DOHH2 (cell line): ENCODE measurements at regions not wholly inside any gene's neighbourhood (a gene's known extent, or its start where the extent isn't known, plus 50 kb on each side); places are given as distances from the start of the nearest gene placed in this dataset.

ENCODE experiments used
- H3F3A ChIP-seq: fragments of 200-600 bp; sonication (generic), shearing (Covaris generic); 2 replicates; pipeline ENCODE4 v1.6.0; 2016; ENCODE audit warnings: antibody characterized with exemption, mild to moderate bottlenecking; ENCODE audit not compliant: control insufficient read depth, insufficient read depth
- H3K27ac ChIP-seq: fragments of 200-600 bp; sonication (generic); 2 replicates; pipeline ENCODE4 v1.5.1; 2014; ENCODE audit warnings: low read depth, mild to moderate bottlenecking, low read length, moderate library complexity
- H3K27me3 ChIP-seq: fragments of 200-600 bp; sonication (generic); 2 replicates; pipeline ENCODE4 v1.6.1; 2014; ENCODE audit warnings: mild to moderate bottlenecking, low read length, mixed read lengths; ENCODE audit not compliant: control insufficient read depth
- H3K36me3 ChIP-seq: fragments of 200-600 bp; sonication (generic); 2 replicates; pipeline ENCODE4 v1.6.1; 2014; ENCODE audit warnings: mild to moderate bottlenecking, low read length, moderate library complexity, mixed read lengths; ENCODE audit not compliant: control insufficient read depth
- H3K4me1 ChIP-seq: fragments of 200-600 bp; sonication (generic); 2 replicates; pipeline ENCODE4 v1.6.1; 2014; ENCODE audit warnings: mild to moderate bottlenecking, low read length, mixed read lengths; ENCODE audit not compliant: control insufficient read depth
- H3K4me2 ChIP-seq: fragments of 200-600 bp; sonication (generic); 2 replicates; pipeline ENCODE4 v1.6.0; 2014; ENCODE audit warnings: mild to moderate bottlenecking, low read length, moderate library complexity
- H3K4me3 ChIP-seq: fragments of 200-600 bp; sonication (generic); 2 replicates; pipeline ENCODE4 v1.5.1; 2014; ENCODE audit warnings: mild to moderate bottlenecking, low read length, mixed read lengths
- H3K79me2 ChIP-seq: fragments of 200-600 bp; sonication (generic); 2 replicates; pipeline ENCODE4 v1.6.1; 2014; ENCODE audit warnings: mild to moderate bottlenecking, low read length, mixed read lengths; ENCODE audit not compliant: control insufficient read depth
- H3K9me2 ChIP-seq: fragments of 200-600 bp; sonication (generic); replicated peaks from 2 replicates; pipeline ENCODE4 v1.6.1; 2014; ENCODE audit warnings: mild to moderate bottlenecking, low read length, mixed read lengths; ENCODE audit not compliant: control insufficient read depth
- H3K9me3 ChIP-seq: fragments of 200-600 bp; sonication (generic); 2 replicates; pipeline ENCODE4 v1.6.1; 2014; ENCODE audit warnings: antibody characterized with exemption, low read length, mixed read lengths; ENCODE audit not compliant: control insufficient read depth, insufficient read depth
- H4K20me1 ChIP-seq: fragments of 200-600 bp; sonication (generic); 2 replicates; pipeline ENCODE4 v1.6.0; 2014; ENCODE audit warnings: low read depth, mild to moderate bottlenecking, antibody characterized with exemption, low read length, moderate library complexity; ENCODE audit not compliant: control insufficient read depth, insufficient read depth
- CTCF ChIP-seq: fragments of 200-600 bp; sonication (generic); IDR thresholded peaks from one replicate; pipeline ENCODE4 v1.5.1; 2014; ENCODE audit warnings: antibody characterized with exemption, mild to moderate bottlenecking, low read depth, low read length; ENCODE audit not compliant: poor library complexity, severe bottlenecking
- EZH2phosphoT487 ChIP-seq: fragments of 200-600 bp; sonication (generic); IDR thresholded peaks from 2 replicates; pipeline ENCODE4 v1.6.1; 2017; ENCODE audit warnings: borderline replicate concordance, mild to moderate bottlenecking, antibody characterized with exemption, low read length, moderate library complexity, mixed read lengths

DNA sequence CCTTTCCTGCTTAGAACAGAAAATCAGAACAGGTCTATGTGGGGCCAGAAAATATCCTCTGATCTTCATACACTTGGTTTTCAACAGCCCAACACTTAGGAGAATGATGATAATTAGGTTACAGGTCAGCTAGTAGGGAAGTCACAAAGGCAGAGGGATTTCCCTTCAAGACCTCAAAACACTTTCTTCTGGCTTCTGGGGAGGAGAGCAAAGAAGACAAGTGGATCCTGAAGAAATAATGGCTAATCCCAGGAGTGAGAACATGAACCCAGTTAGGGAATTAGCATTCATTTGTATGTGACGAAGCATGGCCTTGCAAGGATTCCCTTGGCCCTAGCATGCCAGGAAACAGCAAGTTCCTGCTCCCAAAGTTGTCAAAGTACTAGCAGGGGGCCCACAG is 223.3 kb downstream of the BCAT1 start:
- Histone ChIP-seq H3K27me3 (peaks cover 20% of the 10 kb centered on the region), H3K79me2 (no peaks in the 10 kb centered on the region), H3K4me1 (peaks cover 13% of the 10 kb centered on the region), H4K20me1 (no peaks in the 10 kb centered on the region), H3K9me2 (no peaks in the 10 kb centered on the region), H3K9me3 (no peaks in the 10 kb centered on the region), H3K4me2 (no peak overlapping the region), H3K27ac (no peak overlapping the region), H3F3A (no peaks in the 10 kb centered on the region), H3K4me3 (no peak overlapping the region), H3K36me3 (no peaks in the 10 kb centered on the region)
- TF ChIP-seq EZH2phosphoT487 (no peak), CTCF (no peak)

DNA sequence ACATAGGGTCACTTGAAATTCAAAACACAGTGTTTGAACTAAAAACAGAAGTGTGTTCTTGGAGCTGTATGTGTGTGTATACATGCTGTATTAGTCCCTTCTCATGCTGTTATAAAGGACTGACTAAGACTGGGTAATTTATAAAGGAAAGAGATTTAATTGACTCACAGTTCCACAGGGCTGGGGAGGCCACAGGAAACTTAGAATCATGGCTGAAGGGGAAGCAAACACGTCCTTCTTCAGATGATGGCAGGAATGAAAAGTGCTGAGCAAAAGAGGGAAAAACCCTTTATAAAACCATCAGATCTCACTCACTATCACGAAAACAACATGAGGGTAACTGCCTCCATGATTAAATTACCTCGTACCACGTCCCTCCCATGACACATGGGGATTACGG is 224.1 kb downstream of the BCAT1 start:
- no peak overlapping the region for H3K27ac ChIP-seq
- no peaks in the 10 kb centered on the region for H3K79me2 ChIP-seq
- H3K9me2 ChIP-seq, result no peaks in the 10 kb centered on the region
- H3K27me3 ChIP-seq, result peaks cover 26% of the 10 kb centered on the region
- peaks cover 5% of the 10 kb centered on the region for H3K4me1 ChIP-seq
- no peak overlapping the region for H3K4me3 ChIP-seq
- TF ChIP-seq EZH2phosphoT487, result no peak
- TF ChIP-seq CTCF, result no peak
- no peaks in the 10 kb centered on the region for H3K9me3 ChIP-seq
- H3K4me2 ChIP-seq, result no peak overlapping the region
- H3F3A ChIP-seq, result no peaks in the 10 kb centered on the region
- H3K36me3 ChIP-seq, result no peaks in the 10 kb centered on the region
- no peaks in the 10 kb centered on the region for H4K20me1 ChIP-seq

DNA sequence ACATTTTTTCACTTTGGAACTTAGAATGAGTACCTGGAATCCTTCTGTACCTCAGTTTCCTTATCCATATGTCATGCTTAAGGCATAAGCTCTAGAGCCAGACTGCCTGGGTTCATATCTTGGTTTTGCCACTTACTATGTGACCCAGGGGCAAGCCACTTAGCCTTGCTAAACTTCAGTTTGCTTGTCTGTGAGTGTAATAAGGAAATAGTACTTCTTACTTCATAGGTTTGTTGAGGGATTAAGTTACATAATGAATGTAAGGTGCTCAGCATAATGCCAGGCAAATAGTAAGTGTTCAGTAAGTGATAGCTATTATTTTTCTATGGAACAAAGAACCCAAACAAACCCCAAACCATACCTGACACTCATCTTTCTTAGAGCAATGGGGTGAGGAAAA is 225.1 kb downstream of the BCAT1 start:
- H3K27ac ChIP-seq, result no peak overlapping the region
- no peaks in the 10 kb centered on the region for H3K36me3 ChIP-seq
- no peaks in the 10 kb centered on the region for H3K9me2 ChIP-seq
- no peaks in the 10 kb centered on the region for H3F3A ChIP-seq
- no peaks in the 10 kb centered on the region for H3K9me3 ChIP-seq
- no peak overlapping the region for H3K4me2 ChIP-seq
- TF ChIP-seq CTCF, result no peak
- no peak for TF ChIP-seq EZH2phosphoT487
- H3K27me3 ChIP-seq, result peaks cover 30% of the 10 kb centered on the region
- no peaks in the 10 kb centered on the region for H3K4me1 ChIP-seq
- no peaks in the 10 kb centered on the region for H4K20me1 ChIP-seq
- no peak overlapping the region for H3K4me3 ChIP-seq
- H3K79me2 ChIP-seq, result no peaks in the 10 kb centered on the region

DNA sequence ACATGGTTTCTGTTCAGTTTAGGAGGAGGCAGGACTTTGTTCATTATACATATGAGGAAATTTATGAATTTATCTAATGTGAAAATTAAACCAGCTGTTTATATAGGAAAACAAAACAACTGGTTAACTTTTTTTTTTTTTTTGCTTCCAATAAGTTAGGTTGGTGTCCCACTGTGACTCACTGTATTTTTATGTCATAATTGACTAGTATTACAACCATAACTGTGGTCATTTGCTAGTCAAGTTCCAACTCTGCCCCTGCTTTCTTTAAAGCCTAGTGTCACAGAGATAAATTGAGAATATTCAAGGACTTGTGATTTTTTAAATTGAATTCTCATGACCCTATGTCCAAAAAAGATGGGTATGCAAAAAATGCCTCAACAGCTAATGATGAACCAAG is 227.7 kb downstream of the BCAT1 start:
- Histone ChIP-seq H3K36me3 (no peaks in the 10 kb centered on the region), H3K9me3 (no peaks in the 10 kb centered on the region), H3K9me2 (no peaks in the 10 kb centered on the region), H3K4me1 (no peaks in the 10 kb centered on the region), H3K79me2 (no peaks in the 10 kb centered on the region), H3K27me3 (peaks cover 34% of the 10 kb centered on the region), H3K27ac (no peak overlapping the region), H3F3A (no peaks in the 10 kb centered on the region), H4K20me1 (no peaks in the 10 kb centered on the region), H3K4me3 (no peak overlapping the region), H3K4me2 (no peak overlapping the region)
- TF ChIP-seq CTCF (no peak), EZH2phosphoT487 (no peak)
